ENCODE measurements at regions not wholly inside any gene's neighbourhood (a gene's known extent, or its start where the extent isn't known, plus 50 kb on each side); places are given as distances from the start of the nearest gene placed in this dataset.

DNA sequence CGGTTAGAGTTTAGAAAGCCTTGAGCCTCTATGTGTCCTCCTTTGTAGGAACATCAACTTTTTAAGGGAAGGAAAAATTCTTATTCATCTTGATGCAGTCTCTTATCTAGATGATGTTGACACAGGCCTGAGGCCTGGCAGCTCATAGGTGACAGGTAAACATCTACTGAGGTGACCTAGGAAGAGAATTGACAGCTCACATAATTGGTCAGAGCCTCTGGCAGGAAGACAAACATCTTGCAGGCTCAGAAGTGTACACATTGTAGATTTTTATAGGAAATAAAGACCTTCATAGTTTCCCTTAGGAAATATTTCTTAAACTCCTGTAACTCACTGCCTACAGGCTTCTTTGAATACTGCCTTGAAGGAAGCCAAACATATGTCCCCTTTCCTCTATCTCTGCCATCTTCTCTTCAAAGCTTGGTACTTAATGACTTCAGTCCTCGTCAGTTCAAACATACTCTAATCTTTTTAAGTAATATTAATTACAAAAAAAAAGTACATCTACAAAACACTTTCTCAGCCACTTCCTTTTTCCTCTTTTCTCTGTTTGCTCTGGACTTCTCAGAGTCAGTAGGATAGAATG is 341.3 kb downstream of the TBL1XR1 start:
- FAIRE-seq (no peak), DNase-seq (ENCODE audit: low read depth, low spot score) (no peak)
- Histone ChIP-seq H3K4me3 (ENCODE audit: control insufficient read depth in 2 of 3, extremely low read depth in 1 of 3, insufficient read depth in 2 of 3, low read depth in 1 of 3, low read length in 3 of 3) (no peak overlapping the region), H3K4me1 (ENCODE audit: control insufficient read depth, extremely low read depth, insufficient read depth, low read length) (no peaks in the 10 kb centered on the region), H3K4me2 (ENCODE audit: control insufficient read depth, extremely low read depth, insufficient read depth, low read depth, low read length) (no peak overlapping the region), H2AFZ (ENCODE audit: control insufficient read depth, low read length) (no peak overlapping the region), H3K36me3 (ENCODE audit: control insufficient read depth in 2 of 2, extremely low read depth in 1 of 2, insufficient read depth in 2 of 2, low read length in 2 of 2) (no peaks in the 10 kb centered on the region), H3K9me1 (ENCODE audit: control insufficient read depth, extremely low read depth, insufficient read depth, low read length) (no peaks in the 10 kb centered on the region), H4K20me1 (ENCODE audit: control insufficient read depth, extremely low read depth, insufficient read depth, low read length) (no peaks in the 10 kb centered on the region), H3K79me2 (ENCODE audit: control insufficient read depth, insufficient read depth, low read length) (no peaks in the 10 kb centered on the region), H3K27me3 (ENCODE audit: control insufficient read depth, extremely low read depth, insufficient read depth, low read length) (no peaks in the 10 kb centered on the region), H3K9ac (ENCODE audit: control insufficient read depth, extremely low read depth, insufficient read depth, low read length) (no peak overlapping the region), H3K27ac (ENCODE audit: control insufficient read depth, insufficient read depth, low read length) (no peak overlapping the region), H3K9me3 (ENCODE audit: control insufficient read depth, low read depth, low read length) (no peaks in the 10 kb centered on the region)
- TF ChIP-seq CTCF (optimal IDR thresholded peaks at IDR 0.05 in 1 of 3, IDR thresholded peaks at IDR 0.05 in 1 of 3, conservative IDR thresholded peaks at IDR 0.05 in 1 of 3; ENCODE audit: extremely low read depth in 1 of 3, insufficient read depth in 2 of 3, low read length in 3 of 3), result no peak
- no peak for TF ChIP-seq EZH2 (IDR thresholded peaks at IDR 0.05; ENCODE audit: low read length)
- dilution Hi-C loops (cut with MboI; ENCODE audit: extremely low pct_ligation_motif_present, low sequenced_read_pairs), result no loop called here

- FAIRE-seq (no peak), DNase-seq (ENCODE audit: low read depth, low spot score) (no peak)
- no peaks in the 10 kb centered on the region for H3K9me3 ChIP-seq (ENCODE audit: control insufficient read depth, low read depth, low read length)
- H3K4me2 ChIP-seq (ENCODE audit: control insufficient read depth, extremely low read depth, insufficient read depth, low read depth, low read length), result no peak overlapping the region
- no peak overlapping the region for H3K27ac ChIP-seq (ENCODE audit: control insufficient read depth, insufficient read depth, low read length)
- TF ChIP-seq CTCF (optimal IDR thresholded peaks at IDR 0.05 in 1 of 3, IDR thresholded peaks at IDR 0.05 in 1 of 3, conservative IDR thresholded peaks at IDR 0.05 in 1 of 3; ENCODE audit: extremely low read depth in 1 of 3, insufficient read depth in 2 of 3, low read length in 3 of 3) (no peak), EZH2 (IDR thresholded peaks at IDR 0.05; ENCODE audit: low read length) (no peak)
- H2AFZ ChIP-seq (ENCODE audit: control insufficient read depth, low read length), result no peak overlapping the region
- no peaks in the 10 kb centered on the region for H3K36me3 ChIP-seq (ENCODE audit: control insufficient read depth in 2 of 2, extremely low read depth in 1 of 2, insufficient read depth in 2 of 2, low read length in 2 of 2)
- H4K20me1 ChIP-seq (ENCODE audit: control insufficient read depth, extremely low read depth, insufficient read depth, low read length), result no peaks in the 10 kb centered on the region
- no peaks in the 10 kb centered on the region for H3K4me1 ChIP-seq (ENCODE audit: control insufficient read depth, extremely low read depth, insufficient read depth, low read length)
- H3K9ac ChIP-seq (ENCODE audit: control insufficient read depth, extremely low read depth, insufficient read depth, low read length), result no peak overlapping the region
- H3K27me3 ChIP-seq (ENCODE audit: control insufficient read depth, extremely low read depth, insufficient read depth, low read length), result no peaks in the 10 kb centered on the region
- H3K4me3 ChIP-seq (ENCODE audit: control insufficient read depth in 2 of 3, extremely low read depth in 1 of 3, insufficient read depth in 2 of 3, low read depth in 1 of 3, low read length in 3 of 3), result no peak overlapping the region
- no peaks in the 10 kb centered on the region for H3K79me2 ChIP-seq (ENCODE audit: control insufficient read depth, insufficient read depth, low read length)
- no peaks in the 10 kb centered on the region for H3K9me1 ChIP-seq (ENCODE audit: control insufficient read depth, extremely low read depth, insufficient read depth, low read length)
- dilution Hi-C loops (cut with MboI; ENCODE audit: extremely low pct_ligation_motif_present, low sequenced_read_pairs), result no loop called here
Observed at GRCh38 chr3:176855213-176855612, 342.1 kb downstream of the TBL1XR1 start.
